DOHH2 (cell line): ENCODE measurements at regions not wholly inside any gene's neighbourhood (a gene's known extent, or its start where the extent isn't known, plus 50 kb on each side); places are given as distances from the start of the nearest gene placed in this dataset.

Experiments used
- H3F3A ChIP-seq: fragments of 200-600 bp; sonication (generic), shearing (Covaris generic); 2 replicates; pipeline ENCODE4 v1.6.0; 2016; ENCODE audit warnings: antibody characterized with exemption, mild to moderate bottlenecking; ENCODE audit not compliant: control insufficient read depth, insufficient read depth
- H3K27ac ChIP-seq: fragments of 200-600 bp; sonication (generic); 2 replicates; pipeline ENCODE4 v1.5.1; 2014; ENCODE audit warnings: low read depth, mild to moderate bottlenecking, low read length, moderate library complexity
- H3K27me3 ChIP-seq: fragments of 200-600 bp; sonication (generic); 2 replicates; pipeline ENCODE4 v1.6.1; 2014; ENCODE audit warnings: mild to moderate bottlenecking, low read length, mixed read lengths; ENCODE audit not compliant: control insufficient read depth
- H3K36me3 ChIP-seq: fragments of 200-600 bp; sonication (generic); 2 replicates; pipeline ENCODE4 v1.6.1; 2014; ENCODE audit warnings: mild to moderate bottlenecking, low read length, moderate library complexity, mixed read lengths; ENCODE audit not compliant: control insufficient read depth
- H3K4me1 ChIP-seq: fragments of 200-600 bp; sonication (generic); 2 replicates; pipeline ENCODE4 v1.6.1; 2014; ENCODE audit warnings: mild to moderate bottlenecking, low read length, mixed read lengths; ENCODE audit not compliant: control insufficient read depth
- H3K4me2 ChIP-seq: fragments of 200-600 bp; sonication (generic); 2 replicates; pipeline ENCODE4 v1.6.0; 2014; ENCODE audit warnings: mild to moderate bottlenecking, low read length, moderate library complexity
- H3K4me3 ChIP-seq: fragments of 200-600 bp; sonication (generic); 2 replicates; pipeline ENCODE4 v1.5.1; 2014; ENCODE audit warnings: mild to moderate bottlenecking, low read length, mixed read lengths
- H3K79me2 ChIP-seq: fragments of 200-600 bp; sonication (generic); 2 replicates; pipeline ENCODE4 v1.6.1; 2014; ENCODE audit warnings: mild to moderate bottlenecking, low read length, mixed read lengths; ENCODE audit not compliant: control insufficient read depth
- H3K9me2 ChIP-seq: fragments of 200-600 bp; sonication (generic); replicated peaks from 2 replicates; pipeline ENCODE4 v1.6.1; 2014; ENCODE audit warnings: mild to moderate bottlenecking, low read length, mixed read lengths; ENCODE audit not compliant: control insufficient read depth
- H3K9me3 ChIP-seq: fragments of 200-600 bp; sonication (generic); 2 replicates; pipeline ENCODE4 v1.6.1; 2014; ENCODE audit warnings: antibody characterized with exemption, low read length, mixed read lengths; ENCODE audit not compliant: control insufficient read depth, insufficient read depth
- H4K20me1 ChIP-seq: fragments of 200-600 bp; sonication (generic); 2 replicates; pipeline ENCODE4 v1.6.0; 2014; ENCODE audit warnings: low read depth, mild to moderate bottlenecking, antibody characterized with exemption, low read length, moderate library complexity; ENCODE audit not compliant: control insufficient read depth, insufficient read depth
- CTCF ChIP-seq: fragments of 200-600 bp; sonication (generic); IDR thresholded peaks from one replicate; pipeline ENCODE4 v1.5.1; 2014; ENCODE audit warnings: antibody characterized with exemption, mild to moderate bottlenecking, low read depth, low read length; ENCODE audit not compliant: poor library complexity, severe bottlenecking
- EZH2phosphoT487 ChIP-seq: fragments of 200-600 bp; sonication (generic); IDR thresholded peaks from 2 replicates; pipeline ENCODE4 v1.6.1; 2017; ENCODE audit warnings: borderline replicate concordance, mild to moderate bottlenecking, antibody characterized with exemption, low read length, moderate library complexity, mixed read lengths

GRCh38 chr1:186566140-186566855, 105.4 kb upstream of the PDC start:
- no peak for TF ChIP-seq EZH2phosphoT487
- no peak for TF ChIP-seq CTCF
- H3K4me2 ChIP-seq = no peak overlapping the region
- H3K79me2 ChIP-seq = no peaks in the 10 kb centered on the region
- no peaks in the 10 kb centered on the region for H3K9me3 ChIP-seq
- no peaks in the 10 kb centered on the region for H3F3A ChIP-seq
- H3K4me1 ChIP-seq = no peaks in the 10 kb centered on the region
- no peaks in the 10 kb centered on the region for H3K36me3 ChIP-seq
- no peaks in the 10 kb centered on the region for H3K9me2 ChIP-seq
- no peaks in the 10 kb centered on the region for H3K27me3 ChIP-seq
- no peak overlapping the region for H3K27ac ChIP-seq
- no peaks in the 10 kb centered on the region for H4K20me1 ChIP-seq
- H3K4me3 ChIP-seq = no peak overlapping the region

- TF ChIP-seq EZH2phosphoT487 = no peak
- TF ChIP-seq CTCF = no peak
- no peaks in the 10 kb centered on the region for H3K79me2 ChIP-seq
- H3K4me2 ChIP-seq = no peak overlapping the region
- H3K4me1 ChIP-seq = no peaks in the 10 kb centered on the region
- H4K20me1 ChIP-seq = no peaks in the 10 kb centered on the region
- no peaks in the 10 kb centered on the region for H3K9me3 ChIP-seq
- H3K36me3 ChIP-seq = no peaks in the 10 kb centered on the region
- no peak overlapping the region for H3K27ac ChIP-seq
- no peaks in the 10 kb centered on the region for H3F3A ChIP-seq
- no peak overlapping the region for H3K4me3 ChIP-seq
- H3K27me3 ChIP-seq = no peaks in the 10 kb centered on the region
- no peaks in the 10 kb centered on the region for H3K9me2 ChIP-seq
Measured at GRCh38 chr1:186564582-186564981, 103.7 kb upstream of the PDC start.

GRCh38 chr1:186559601-186560116, 98.7 kb upstream of the PDC start:
- Histone ChIP-seq H3K27me3 (no peaks in the 10 kb centered on the region), H3K4me1 (no peaks in the 10 kb centered on the region), H3K27ac (no peak overlapping the region), H3K4me2 (no peak overlapping the region), H3K9me3 (no peaks in the 10 kb centered on the region), H3F3A (no peaks in the 10 kb centered on the region), H3K79me2 (no peaks in the 10 kb centered on the region), H3K36me3 (no peaks in the 10 kb centered on the region), H3K4me3 (no peak overlapping the region), H4K20me1 (no peaks in the 10 kb centered on the region), H3K9me2 (no peaks in the 10 kb centered on the region)
- TF ChIP-seq CTCF = no peak
- TF ChIP-seq EZH2phosphoT487 = no peak
